ENCODE measurements at regions not wholly inside any gene's neighbourhood (a gene's known extent, or its start where the extent isn't known, plus 50 kb on each side); places are given as distances from the start of the nearest gene placed in this dataset.

DNA sequence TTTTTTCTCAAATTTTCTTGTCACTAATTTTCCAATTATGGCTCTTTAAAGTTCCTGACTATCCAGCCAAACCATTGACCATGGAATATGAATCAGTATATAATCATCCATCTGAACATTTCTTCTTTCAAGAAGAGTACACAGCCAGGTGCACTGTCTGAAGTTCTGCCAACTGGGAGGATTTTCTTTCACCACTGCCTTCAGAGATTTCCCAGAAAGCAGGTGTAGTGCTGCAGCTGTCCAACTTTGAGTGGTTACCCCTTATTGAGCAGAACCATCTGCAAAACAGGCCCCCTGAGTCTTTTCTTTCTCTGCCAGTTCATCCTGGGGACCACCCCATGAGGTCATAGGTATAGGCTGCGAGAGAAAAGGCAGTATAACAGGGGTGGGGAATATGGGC is 1213.2 kb downstream of the RAPGEF2 start:
- TF ChIP-seq, protein P1, sequence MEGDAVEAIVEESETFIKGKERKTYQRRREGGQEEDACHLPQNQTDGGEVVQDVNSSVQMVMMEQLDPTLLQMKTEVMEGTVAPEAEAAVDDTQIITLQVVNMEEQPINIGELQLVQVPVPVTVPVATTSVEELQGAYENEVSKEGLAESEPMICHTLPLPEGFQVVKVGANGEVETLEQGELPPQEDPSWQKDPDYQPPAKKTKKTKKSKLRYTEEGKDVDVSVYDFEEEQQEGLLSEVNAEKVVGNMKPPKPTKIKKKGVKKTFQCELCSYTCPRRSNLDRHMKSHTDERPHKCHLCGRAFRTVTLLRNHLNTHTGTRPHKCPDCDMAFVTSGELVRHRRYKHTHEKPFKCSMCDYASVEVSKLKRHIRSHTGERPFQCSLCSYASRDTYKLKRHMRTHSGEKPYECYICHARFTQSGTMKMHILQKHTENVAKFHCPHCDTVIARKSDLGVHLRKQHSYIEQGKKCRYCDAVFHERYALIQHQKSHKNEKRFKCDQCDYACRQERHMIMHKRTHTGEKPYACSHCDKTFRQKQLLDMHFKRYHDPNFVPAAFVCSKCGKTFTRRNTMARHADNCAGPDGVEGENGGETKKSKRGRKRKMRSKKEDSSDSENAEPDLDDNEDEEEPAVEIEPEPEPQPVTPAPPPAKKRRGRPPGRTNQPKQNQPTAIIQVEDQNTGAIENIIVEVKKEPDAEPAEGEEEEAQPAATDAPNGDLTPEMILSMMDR (IDR thresholded peaks at IDR 0.05), result no peak
- TF ChIP-seq POLR2A (IDR thresholded peaks at IDR 0.05; ENCODE audit: low read depth), result no peak
- no peak for TF ChIP-seq POLR2AphosphoS5 (IDR thresholded peaks at IDR 0.05)
- TF ChIP-seq EP300 (IDR thresholded peaks at IDR 0.05), result no peak

Measured in esophagus muscularis mucosa (tissue), 4 donors.